NCI-H2196 (cell line): ENCODE measurements at regions not wholly inside any gene's neighbourhood (a gene's known extent, or its start where the extent isn't known, plus 50 kb on each side); places are given as distances from the start of the nearest gene placed in this dataset.
A peak's percentile ranks its signal among the peaks of the same experiment; 100 is the strongest.
"Not testable (repeated sequence)": the region's sequence is repeated elsewhere in the genome, so short reads cannot be mapped to it uniquely, and the experiment has no call there.

ENCODE experiments used
- DNase-seq: peaks from one replicate; lab custom pipeline; 2025; ENCODE audit not compliant: unreplicated experiment; lab: John Stamatoyannopoulos, UW

DNA sequence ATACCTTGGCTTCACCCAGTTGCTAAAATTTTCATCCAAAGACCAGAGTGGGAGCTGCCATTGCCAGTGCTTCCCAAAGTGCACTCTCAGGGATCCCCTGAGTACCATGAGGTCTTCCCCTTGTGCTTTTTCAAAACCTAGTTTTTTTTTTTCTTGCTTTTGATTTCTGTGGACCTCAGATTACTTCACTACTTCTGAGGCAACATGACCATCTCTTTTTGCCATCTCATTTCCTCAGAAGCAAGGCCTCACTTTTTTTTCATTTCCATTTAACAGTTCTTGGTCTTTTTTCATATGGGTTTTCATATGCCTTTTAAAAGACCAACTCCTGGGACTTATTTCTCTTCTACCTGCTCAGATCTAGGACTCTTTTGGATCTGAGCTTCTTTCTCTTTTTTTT lies 64.1 kb upstream of the MMS22L start:
- no peak for DNase-seq

DNA sequence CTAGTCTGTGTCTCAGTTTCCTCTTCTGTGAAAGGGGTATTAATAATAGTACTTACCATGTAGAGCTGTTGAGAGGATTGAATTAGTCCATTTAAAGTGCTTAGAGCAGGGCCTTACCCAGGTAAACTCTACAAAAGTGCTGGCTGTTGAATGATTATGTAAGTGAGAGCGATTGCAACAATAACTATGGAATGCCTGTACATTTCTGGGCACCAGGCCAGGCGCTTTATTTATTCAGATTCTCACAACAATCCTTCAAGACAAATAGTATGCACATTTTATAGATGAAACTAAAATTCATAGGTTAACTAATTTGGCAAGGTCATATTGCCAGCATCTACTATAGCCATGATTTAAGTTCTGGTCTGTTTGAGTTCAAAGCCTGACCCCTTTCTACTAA lies 78.3 kb upstream of the MMS22L start:
- no peak for DNase-seq

- no peak for DNase-seq
These were observed 81.3 kb upstream of the MMS22L start for GRCh38 chr6:97364327-97364726.

DNA sequence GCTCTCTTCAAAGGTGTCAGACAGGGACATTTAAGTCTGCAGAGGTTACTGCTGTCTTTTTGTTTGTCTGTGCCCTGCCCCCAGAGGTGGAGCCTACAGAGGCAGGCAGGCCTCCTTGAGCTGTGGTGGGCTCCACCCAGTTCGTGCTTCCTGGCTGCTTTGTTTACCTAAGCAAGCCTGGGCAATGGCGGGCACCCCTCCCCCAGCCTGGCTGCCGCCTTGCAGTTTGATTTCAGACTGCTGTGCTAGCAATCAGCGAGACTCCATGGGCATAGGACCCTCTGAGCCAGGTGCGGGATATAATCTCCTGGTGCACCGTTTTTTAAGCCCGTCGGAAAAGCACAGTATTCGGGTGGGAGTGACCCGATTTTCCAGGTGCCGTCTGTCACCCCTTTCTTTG lies 99.1 kb upstream of the MMS22L start:
- DNase-seq, result not testable (repeated sequence)

- DNase-seq, result no peak
These were observed 109.7 kb upstream of the MMS22L start for GRCh38 chr6:97392735-97393134.

GRCh38 chr6:97394160-97394748 lies 111.2 kb upstream of the MMS22L start:
- peak; percentile 16 for DNase-seq

- no peak for DNase-seq
These were observed 113.9 kb upstream of the MMS22L start for GRCh38 chr6:97396880-97397279.

DNA sequence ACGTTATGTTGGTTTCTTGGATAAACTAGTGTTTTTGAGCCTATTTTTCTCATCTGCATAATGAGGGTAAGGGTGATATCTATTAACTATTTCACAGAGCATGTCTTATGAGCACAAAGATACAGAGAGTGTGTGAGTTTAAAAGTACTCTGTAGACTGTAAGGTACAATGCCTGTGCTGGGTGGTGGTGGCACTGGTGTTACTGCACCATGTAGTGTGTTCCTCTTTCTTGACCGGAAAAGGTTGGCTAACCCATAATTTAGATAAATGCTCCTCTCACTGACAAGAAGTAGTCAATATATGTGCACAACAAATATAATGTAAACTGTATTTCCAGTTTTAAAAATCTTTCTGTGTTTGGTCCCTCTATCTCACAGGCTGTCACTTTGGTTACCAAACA lies 116.2 kb upstream of the MMS22L start:
- DNase-seq, result no peak

GRCh38 chr6:97401533-97401932 lies 118.5 kb upstream of the MMS22L start:
- DNase-seq, result no peak

DNA sequence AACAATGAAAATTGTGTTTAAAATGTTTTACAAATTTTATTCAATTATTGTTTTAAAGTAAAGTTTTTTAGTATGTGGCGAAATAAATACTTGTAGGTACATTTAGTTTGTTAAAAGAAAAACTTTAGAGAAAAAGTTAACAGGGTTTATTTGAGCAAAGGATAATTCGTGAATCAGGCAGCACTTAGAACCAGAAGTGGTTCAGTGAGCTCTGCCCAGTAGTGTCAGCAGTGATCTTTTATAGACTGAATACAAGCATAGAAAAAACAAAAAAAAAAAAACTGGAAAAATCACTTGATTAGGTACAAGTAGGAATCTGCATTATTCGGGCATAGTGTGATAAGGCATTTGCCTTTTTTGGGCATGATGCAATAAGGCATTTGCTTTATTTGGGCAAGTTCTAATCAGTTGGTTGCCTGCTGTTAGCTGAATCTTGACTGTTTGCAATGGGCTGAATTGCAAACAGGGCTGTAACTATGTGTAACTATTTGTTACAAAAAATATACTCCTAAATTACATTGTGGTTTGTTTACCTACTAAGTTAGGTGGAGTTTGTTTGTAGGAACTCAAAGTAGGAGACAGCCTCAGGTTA lies 122.9 kb upstream of the MMS22L start:
- no peak for DNase-seq

- DNase-seq, result no peak
These were observed 123.6 kb upstream of the MMS22L start for GRCh38 chr6:97406633-97407032.

DNA sequence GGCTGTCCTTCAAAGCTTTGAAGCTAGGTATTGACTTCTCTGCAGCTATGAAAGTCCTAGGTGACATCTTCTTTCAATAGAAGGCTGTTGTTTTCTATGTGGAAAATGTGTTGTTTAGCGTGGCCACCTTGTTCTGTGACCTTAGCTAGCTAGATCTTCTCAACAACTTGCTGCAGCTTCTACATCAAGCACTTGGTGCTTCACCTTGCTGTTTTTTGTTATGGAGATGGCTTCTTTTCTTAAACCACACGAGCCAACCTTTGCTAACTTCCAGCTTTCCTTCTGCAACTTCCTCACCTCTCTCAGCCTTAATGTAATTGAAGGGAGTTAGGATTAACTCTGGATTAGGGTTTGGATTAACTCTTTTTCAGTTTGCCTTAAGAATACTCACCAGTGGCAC lies 128.6 kb upstream of the MMS22L start:
- DNase-seq, result no peak

DNA sequence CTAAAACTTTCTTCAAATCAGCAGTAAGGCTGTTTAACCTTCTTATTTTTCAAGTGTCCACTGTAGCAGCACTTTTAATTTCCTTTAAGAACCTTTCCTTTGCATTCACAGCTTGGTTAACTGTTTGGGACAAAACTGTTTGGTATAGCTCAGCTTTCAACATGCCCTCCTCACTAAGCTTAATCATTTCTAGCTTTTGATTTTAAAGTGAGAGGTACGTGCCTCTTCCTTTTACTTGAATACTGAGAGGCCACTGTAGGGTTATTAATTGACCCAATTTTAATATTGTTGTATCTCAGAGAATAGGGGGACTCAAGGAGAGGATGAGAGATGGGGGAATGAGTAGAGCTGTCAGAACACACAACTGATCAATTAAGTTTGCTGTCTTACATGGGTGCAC lies 129.5 kb upstream of the MMS22L start:
- no peak for DNase-seq

- no peak for DNase-seq
These were observed 139.2 kb upstream of the MMS22L start for GRCh38 chr6:97422171-97422570.

- DNase-seq, result no peak
These were observed 140.2 kb upstream of the MMS22L start for GRCh38 chr6:97423190-97423589.

DNA sequence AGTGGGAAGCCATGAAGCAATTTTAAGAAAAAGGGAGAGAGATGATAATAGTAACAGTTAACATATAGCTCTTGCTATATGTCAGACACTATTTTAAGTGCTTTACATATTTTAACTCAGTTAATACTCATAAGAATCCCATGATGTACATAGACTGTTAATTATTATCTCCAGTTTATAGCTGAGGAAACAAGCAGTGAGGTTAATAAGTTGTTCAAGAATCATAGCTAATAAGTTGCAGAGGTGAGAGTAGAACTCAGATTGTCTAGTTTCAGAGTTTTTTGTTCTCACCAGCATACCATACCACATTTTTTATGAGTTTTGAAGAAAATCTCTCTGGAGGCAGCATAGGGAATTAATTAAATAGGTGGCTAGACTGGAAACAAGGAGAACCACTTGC lies 144.6 kb upstream of the MMS22L start:
- no peak for DNase-seq

DNA sequence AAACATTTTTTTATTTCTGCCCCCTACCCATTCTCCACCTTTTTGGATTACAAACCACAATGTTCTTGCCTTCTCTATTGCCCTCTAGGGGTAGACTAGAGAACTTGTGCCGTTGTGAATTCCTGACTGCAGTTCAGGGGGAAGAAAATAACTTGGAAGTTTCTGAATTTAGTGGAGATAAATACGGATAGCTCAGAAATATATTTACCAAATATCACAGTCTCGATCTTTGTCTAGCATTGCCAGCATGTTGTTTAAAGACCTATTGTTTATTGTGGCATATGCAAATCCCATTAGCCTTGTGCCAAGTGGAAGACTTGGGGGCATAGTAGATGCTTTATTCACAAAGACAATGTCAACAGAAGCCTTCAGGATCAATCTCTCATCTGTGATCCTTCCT lies 154.1 kb upstream of the MMS22L start:
- DNase-seq, result peak; percentile 10

DNA sequence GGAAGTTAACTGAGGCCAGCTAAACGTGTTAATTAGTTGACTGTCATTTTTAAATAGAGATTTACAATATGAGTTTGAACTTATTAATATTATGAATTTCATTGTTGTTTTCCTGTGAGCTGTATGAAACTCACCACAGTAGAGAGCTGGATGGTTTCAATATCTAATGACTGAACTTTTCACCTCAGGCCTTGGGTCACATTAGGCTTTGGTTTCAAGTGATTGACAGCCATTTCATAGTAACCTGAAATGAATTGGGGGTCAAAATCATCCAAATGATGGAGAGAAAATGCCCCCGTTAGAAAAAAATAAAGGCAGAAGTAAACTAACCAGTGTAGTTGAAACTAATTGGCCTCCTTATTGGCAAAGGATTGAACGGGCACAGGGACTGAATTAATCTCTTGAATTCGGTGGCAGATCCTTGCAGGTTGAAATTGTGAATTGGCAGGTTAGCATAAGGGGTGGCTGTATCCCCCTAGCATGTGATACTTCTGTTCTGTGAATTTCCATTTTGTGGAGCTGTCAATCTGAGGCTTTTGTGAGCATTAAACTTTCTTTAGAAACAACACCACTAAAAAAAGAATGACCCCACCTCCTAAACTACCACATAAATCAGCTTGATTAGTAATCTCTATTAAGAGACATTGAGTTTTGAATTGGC lies 155.1 kb upstream of the MMS22L start:
- DNase-seq, result no peak

GRCh38 chr6:97440590-97441176 lies 157.7 kb upstream of the MMS22L start:
- DNase-seq, result no peak

- DNase-seq, result no peak
These were observed 160.5 kb upstream of the MMS22L start for GRCh38 chr6:97443408-97444080.

DNA sequence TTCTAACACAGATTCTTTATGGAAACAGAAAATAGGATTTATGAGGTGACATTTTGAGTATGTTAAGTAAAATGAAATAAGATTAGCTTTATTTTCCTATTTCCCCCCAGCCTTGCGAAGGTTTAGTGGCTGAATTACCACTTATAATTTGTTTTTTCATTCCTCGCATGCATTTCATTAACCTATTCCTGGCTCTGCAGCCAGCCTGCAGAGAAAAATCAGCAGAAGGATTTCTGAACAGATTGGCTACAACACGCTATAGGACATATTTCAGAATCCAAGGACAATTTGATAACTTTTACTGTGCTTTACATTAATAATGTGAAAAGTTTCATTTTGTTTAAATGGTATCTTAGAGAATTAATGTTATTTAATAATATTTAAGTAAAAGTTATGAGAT lies 162.4 kb upstream of the MMS22L start:
- DNase-seq, result no peak

DNA sequence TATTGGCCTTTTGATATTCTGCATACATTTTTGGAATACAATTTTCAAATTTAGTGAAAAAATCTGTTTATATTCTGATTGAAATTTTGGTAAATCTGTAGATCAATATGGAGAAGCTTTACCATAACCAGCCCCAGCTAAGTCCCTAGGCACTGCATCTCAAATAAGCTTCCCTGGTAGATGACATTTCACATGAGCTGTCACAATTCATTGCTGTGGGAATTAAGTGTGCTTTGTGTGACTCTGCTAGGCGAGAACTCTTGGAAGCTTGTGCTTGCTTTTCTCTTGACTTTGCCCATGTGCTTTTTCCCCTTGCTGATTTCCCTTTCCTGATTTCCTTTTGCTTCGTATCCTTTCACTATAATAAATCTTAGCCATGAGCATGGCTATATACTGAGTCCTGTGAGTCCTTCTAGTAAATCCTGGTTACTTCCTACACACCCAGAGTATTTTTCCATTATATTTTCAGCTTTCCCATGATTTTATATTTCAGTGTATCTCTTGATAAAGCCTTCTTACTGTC lies 166.5 kb upstream of the MMS22L start:
- DNase-seq, result no peak
